Osteocyte (in vitro differentiated cells): ENCODE measurements at regions not wholly inside any gene's neighbourhood (a gene's known extent, or its start where the extent isn't known, plus 50 kb on each side); places are given as distances from the start of the nearest gene placed in this dataset.

ENCODE experiments used
- DNase-seq: peaks from one replicate; pipeline ENCODE4 v3.0.0; 2021; ENCODE audit warnings: mixed read lengths; ENCODE audit not compliant: unreplicated experiment; ENCODE audit errors: extremely low spot score
- H3K27ac Mint-ChIP-seq: one replicate; pipeline ENCODE4 v1.8.0; 2021; ENCODE audit warnings: mild to moderate bottlenecking, mixed read lengths; ENCODE audit not compliant: unreplicated experiment
- H3K27me3 Mint-ChIP-seq: one replicate; pipeline ENCODE4 v1.8.0; 2021; ENCODE audit warnings: mixed read lengths; ENCODE audit not compliant: unreplicated experiment
- H3K36me3 Mint-ChIP-seq: one replicate; pipeline ENCODE4 v1.8.0; 2021; ENCODE audit warnings: mixed read lengths; ENCODE audit not compliant: unreplicated experiment
- H3K4me1 Mint-ChIP-seq: one replicate; pipeline ENCODE4 v1.8.0; 2021; ENCODE audit warnings: mixed read lengths; ENCODE audit not compliant: unreplicated experiment
- H3K4me3 Mint-ChIP-seq: one replicate; pipeline ENCODE4 v1.8.0; 2021; ENCODE audit warnings: mild to moderate bottlenecking, moderate library complexity, mixed read lengths; ENCODE audit not compliant: unreplicated experiment
- H3K9me3 Mint-ChIP-seq: one replicate; pipeline ENCODE4 v1.8.0; 2021; ENCODE audit warnings: mixed read lengths; ENCODE audit not compliant: unreplicated experiment
- TF ChIP-seq, protein P1 (sequence below): fragments of 200-600 bp; sonication (generic); IDR thresholded peaks from 2 replicates; pipeline ENCODE4 v1.5.0; 2021; ENCODE audit warnings: antibody characterized with exemption, mild to moderate bottlenecking, moderate library complexity

DNA sequence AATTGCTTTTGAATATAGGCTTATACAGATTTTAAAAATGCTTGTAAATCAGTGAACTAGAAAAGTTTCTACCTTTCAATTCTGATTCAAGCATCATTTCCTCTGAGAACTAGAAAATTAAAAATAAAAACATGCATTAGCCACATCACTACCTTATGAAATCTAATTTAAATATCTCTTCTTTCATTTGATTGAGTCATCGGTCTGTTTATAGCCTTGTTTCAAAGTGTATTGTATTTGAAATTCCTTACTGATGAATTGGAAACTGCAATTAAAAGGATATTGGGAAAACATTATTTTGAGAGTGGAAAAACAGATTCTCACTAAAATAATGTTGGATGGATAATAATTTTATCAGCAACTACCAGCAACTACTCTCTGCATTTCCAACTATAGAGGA is 717.7 kb upstream of the FAM98A start:
- TF ChIP-seq, protein P1, sequence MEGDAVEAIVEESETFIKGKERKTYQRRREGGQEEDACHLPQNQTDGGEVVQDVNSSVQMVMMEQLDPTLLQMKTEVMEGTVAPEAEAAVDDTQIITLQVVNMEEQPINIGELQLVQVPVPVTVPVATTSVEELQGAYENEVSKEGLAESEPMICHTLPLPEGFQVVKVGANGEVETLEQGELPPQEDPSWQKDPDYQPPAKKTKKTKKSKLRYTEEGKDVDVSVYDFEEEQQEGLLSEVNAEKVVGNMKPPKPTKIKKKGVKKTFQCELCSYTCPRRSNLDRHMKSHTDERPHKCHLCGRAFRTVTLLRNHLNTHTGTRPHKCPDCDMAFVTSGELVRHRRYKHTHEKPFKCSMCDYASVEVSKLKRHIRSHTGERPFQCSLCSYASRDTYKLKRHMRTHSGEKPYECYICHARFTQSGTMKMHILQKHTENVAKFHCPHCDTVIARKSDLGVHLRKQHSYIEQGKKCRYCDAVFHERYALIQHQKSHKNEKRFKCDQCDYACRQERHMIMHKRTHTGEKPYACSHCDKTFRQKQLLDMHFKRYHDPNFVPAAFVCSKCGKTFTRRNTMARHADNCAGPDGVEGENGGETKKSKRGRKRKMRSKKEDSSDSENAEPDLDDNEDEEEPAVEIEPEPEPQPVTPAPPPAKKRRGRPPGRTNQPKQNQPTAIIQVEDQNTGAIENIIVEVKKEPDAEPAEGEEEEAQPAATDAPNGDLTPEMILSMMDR, result no peak
- H3K4me1 Mint-ChIP-seq, result no peaks in the 10 kb centered on the region
- no peaks in the 10 kb centered on the region for H3K36me3 Mint-ChIP-seq
- DNase-seq, result no peak
- H3K27me3 Mint-ChIP-seq, result no peaks in the 10 kb centered on the region
- H3K9me3 Mint-ChIP-seq, result peaks cover 8% of the 10 kb centered on the region
- no peak overlapping the region for H3K4me3 Mint-ChIP-seq
- no peak overlapping the region for H3K27ac Mint-ChIP-seq

DNA sequence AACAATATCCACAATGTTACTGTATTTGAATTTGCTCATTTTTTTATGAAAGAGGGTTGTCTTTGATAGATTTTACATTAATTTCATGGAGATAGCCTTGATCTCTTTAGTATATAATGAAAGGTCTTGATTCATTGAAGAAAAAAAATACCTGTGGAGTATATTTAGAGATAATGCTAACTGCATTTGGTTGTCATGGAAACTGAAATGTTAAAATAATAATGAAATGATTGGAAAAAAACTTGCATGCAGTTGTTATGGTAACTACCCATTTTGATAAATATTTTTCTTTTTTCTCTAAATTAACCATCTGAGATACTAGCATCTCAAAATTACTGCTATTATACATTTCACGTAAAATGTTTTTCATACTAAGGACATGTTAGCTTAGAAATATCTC is 712.7 kb upstream of the FAM98A start:
- H3K4me1 Mint-ChIP-seq, result peaks cover 2% of the 10 kb centered on the region
- no peak overlapping the region for H3K4me3 Mint-ChIP-seq

DNA sequence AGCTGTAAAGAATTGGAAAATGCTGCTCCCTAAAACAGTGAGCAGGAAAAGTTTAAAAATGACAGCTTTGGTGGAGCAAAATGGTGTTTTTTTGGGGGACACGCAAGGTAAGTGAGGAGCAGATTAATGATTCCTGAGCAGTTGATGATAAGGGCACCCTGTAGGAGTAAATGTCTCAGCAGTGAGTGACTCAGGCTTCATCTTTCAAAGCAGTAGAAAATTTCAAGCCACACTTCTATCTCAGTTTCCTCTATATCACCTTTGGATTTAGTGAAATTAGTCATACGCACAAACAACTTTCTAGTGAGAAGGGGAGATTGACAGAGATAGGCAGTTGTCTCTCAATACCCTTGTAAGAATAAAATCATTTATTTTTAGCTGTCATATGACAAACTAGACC is 709.0 kb upstream of the FAM98A start:
- Mint-ChIP-seq H3K27me3 (peaks cover 2% of the 10 kb centered on the region), H3K4me3 (no peak overlapping the region), H3K27ac (no peak overlapping the region), H3K9me3 (peaks cover 11% of the 10 kb centered on the region), H3K4me1 (peaks cover 2% of the 10 kb centered on the region), H3K36me3 (no peaks in the 10 kb centered on the region)
- TF ChIP-seq, protein P1, result no peak
- DNase-seq, result no peak

More for the DNA sequence above, 712.7 kb upstream of the FAM98A start:
- DNase-seq, result no peak
- no peak overlapping the region for H3K27ac Mint-ChIP-seq
- no peaks in the 10 kb centered on the region for H3K36me3 Mint-ChIP-seq
- H3K9me3 Mint-ChIP-seq, result peaks cover 11% of the 10 kb centered on the region
- no peaks in the 10 kb centered on the region for H3K27me3 Mint-ChIP-seq
- TF ChIP-seq, protein P1, result no peak

DNA sequence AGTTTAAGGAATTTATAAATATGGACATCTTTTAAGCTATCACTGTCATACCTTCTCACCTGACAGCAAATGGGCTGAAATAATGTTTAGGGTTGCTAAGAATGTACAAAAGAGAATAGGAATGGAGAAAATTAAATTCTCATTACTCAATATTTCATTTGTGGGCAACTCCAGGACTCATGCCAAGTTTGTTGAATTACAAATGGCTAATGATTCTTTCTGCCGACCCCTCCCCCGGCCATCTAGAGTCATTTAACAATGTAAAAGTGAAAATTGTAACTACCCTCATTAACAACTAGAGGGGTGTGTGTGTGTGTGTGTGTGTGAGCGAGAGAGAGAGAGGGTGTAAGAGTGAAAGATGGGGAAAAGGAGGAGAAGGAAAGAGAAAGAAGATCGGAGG is 708.5 kb upstream of the FAM98A start:
- no peak overlapping the region for H3K4me3 Mint-ChIP-seq
- DNase-seq, result no peak
- peaks cover 9% of the 10 kb centered on the region for H3K9me3 Mint-ChIP-seq
- no peak overlapping the region for H3K27ac Mint-ChIP-seq
- TF ChIP-seq, protein P1, result no peak
- peaks cover 2% of the 10 kb centered on the region for H3K4me1 Mint-ChIP-seq
- H3K27me3 Mint-ChIP-seq, result peaks cover 2% of the 10 kb centered on the region
- no peaks in the 10 kb centered on the region for H3K36me3 Mint-ChIP-seq

DNA sequence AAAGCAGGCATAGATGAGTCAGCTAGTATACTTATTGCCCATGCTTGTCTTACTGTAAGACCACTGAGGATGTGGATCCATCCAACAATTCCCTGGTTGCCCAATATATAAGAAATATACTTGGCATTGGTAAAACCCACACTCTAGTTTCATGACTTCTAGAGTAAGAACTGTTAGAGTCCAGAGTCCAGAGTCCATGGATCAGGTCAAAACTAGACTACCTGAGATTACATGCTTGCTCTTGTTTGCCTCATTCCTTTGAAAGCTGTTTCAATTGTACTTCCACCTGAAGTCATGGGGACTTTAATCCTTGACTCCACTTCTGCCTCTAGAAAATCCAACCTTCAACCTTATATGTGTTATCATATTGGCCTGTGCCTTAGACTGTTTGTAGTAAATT is 707.6 kb upstream of the FAM98A start:
- Mint-ChIP-seq H3K36me3 (no peaks in the 10 kb centered on the region), H3K27ac (no peak overlapping the region), H3K27me3 (peaks cover 2% of the 10 kb centered on the region), H3K4me1 (peaks cover 2% of the 10 kb centered on the region), H3K9me3 (peaks cover 3% of the 10 kb centered on the region), H3K4me3 (no peak overlapping the region)
- DNase-seq, result no peak
- TF ChIP-seq, protein P1, result no peak
